ENCODE measurements at regions not wholly inside any gene's neighbourhood (a gene's known extent, or its start where the extent isn't known, plus 50 kb on each side); places are given as distances from the start of the nearest gene placed in this dataset.
"Not testable (repeated sequence)": the region's sequence is repeated elsewhere in the genome, so short reads cannot be mapped to it uniquely, and the experiment has no call there.

- Mint-ChIP-seq H3K27me3 (ENCODE audit: low read depth in 3 of 3) (peaks cover 0 to 4% (median 0%) of the 10 kb centered on the region in 3 donors), H3K4me1 (no peaks in the 10 kb centered on the region), H3K27ac (no peak overlapping the region), H3K4me3 (no peak overlapping the region), H3K36me3 (no peaks in the 10 kb centered on the region), H3K9me3 (no peaks in the 10 kb centered on the region)
- DNase-seq, result no peak
These were observed 500.8 kb downstream of the IRS2 start for GRCh38 chr13:109285586-109285985.

- no peak for DNase-seq
- no peak overlapping the region for H3K4me3 Mint-ChIP-seq
- H3K9me3 Mint-ChIP-seq, result no peaks in the 10 kb centered on the region
- H3K36me3 Mint-ChIP-seq, result no peaks in the 10 kb centered on the region
- no peaks in the 10 kb centered on the region for H3K4me1 Mint-ChIP-seq
- peaks cover 0 to 4% (median 0%) of the 10 kb centered on the region in 3 donors for H3K27me3 Mint-ChIP-seq (ENCODE audit: low read depth in 3 of 3)
- no peak overlapping the region for H3K27ac Mint-ChIP-seq
These were observed 504.3 kb downstream of the IRS2 start for GRCh38 chr13:109281903-109282635.

- no peaks in the 10 kb centered on the region for H3K36me3 Mint-ChIP-seq
- H3K27me3 Mint-ChIP-seq (ENCODE audit: low read depth in 3 of 3), result peaks cover 0 to 4% (median under 1%) of the 10 kb centered on the region in 3 donors
- no peak overlapping the region for H3K4me3 Mint-ChIP-seq
- no peak for DNase-seq
- no peaks in the 10 kb centered on the region for H3K4me1 Mint-ChIP-seq
- H3K9me3 Mint-ChIP-seq, result no peaks in the 10 kb centered on the region
- no peak overlapping the region for H3K27ac Mint-ChIP-seq
These were observed 505.1 kb downstream of the IRS2 start for GRCh38 chr13:109281017-109281902.

DNA sequence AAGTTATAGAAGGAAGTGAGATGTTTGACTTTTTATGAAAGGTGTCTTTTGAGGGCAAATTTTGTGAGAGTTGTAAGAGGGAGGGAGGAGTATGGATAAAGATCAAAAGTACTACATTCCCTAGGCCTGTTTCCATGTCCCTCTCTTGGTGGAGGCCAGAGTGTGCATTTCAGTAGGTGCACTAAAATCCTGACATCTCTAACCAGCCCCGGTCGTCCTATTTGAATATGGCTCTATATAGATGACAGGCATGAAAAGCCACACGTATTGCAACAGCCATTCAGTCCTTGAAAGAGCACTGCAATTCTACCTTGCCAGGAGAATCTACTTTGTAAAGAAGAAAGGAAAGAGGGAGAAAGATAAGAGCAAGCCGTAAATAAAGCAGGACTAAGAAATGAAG, 510.1 kb downstream of the IRS2 start:
- H3K4me1 Mint-ChIP-seq, result no peaks in the 10 kb centered on the region
- no peak overlapping the region for H3K4me3 Mint-ChIP-seq
- no peaks in the 10 kb centered on the region for H3K36me3 Mint-ChIP-seq
- peaks cover 0 to 6% (median 2%) of the 10 kb centered on the region in 3 donors for H3K27me3 Mint-ChIP-seq (ENCODE audit: low read depth in 3 of 3)
- no peaks in the 10 kb centered on the region for H3K9me3 Mint-ChIP-seq
- no peak overlapping the region for H3K27ac Mint-ChIP-seq
- DNase-seq, result no peak

DNA sequence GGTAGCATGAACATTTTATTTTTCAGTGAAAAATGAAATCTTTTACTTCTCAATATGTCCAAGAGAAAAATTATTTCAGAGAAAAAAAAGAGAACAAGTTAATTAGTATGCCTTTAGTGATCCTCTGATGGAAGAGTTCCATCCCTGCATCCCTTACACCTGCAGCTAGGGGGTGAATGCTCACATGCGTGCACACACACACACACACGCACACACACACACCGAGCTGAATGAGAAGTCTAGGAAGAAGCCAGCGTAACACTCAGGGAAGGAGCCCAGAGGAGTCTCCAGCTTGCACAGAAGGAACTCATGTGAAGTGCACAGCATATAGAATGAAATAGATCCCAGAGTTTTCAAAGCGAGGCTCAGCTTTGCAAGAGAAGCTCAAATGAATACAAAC, 510.5 kb downstream of the IRS2 start:
- Mint-ChIP-seq H3K9me3 (no peaks in the 10 kb centered on the region), H3K4me3 (no peak overlapping the region), H3K27me3 (ENCODE audit: low read depth in 3 of 3) (peaks cover 0 to 6% (median 2%) of the 10 kb centered on the region in 3 donors), H3K36me3 (no peaks in the 10 kb centered on the region), H3K4me1 (no peaks in the 10 kb centered on the region), H3K27ac (no peak overlapping the region)
- DNase-seq, result no peak

DNA sequence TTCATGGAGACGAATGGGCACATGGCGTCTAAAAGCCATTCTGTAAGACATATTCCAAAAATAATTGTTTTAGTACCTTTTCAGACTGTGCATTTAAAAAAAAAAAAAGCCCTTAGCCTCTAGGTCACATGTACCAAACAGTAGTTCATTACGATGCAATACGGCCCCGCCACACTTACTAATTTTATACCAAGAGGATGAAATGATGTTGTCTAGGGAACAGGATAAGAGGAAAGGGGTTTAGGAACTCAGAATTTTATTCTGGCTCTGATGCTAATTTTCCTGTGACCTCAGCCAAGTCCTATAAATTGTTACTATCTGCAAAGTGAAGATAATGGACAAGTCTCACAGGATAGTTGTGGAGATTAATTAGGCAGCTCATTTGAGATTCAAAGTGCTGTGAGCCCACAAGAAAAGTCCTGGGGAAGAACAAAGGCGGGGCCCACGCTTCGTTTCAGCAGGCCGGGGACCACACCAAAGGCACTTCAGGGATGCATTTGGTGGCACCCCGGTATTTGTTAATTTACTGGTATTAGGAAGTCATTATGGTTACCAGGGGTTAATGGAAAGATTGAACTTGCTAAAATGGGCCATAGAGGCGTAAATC, 511.1 kb downstream of the IRS2 start:
- no peaks in the 10 kb centered on the region for H3K36me3 Mint-ChIP-seq
- DNase-seq, result no peak
- no peak overlapping the region for H3K4me3 Mint-ChIP-seq
- H3K9me3 Mint-ChIP-seq, result no peaks in the 10 kb centered on the region
- H3K27ac Mint-ChIP-seq, result no peak overlapping the region
- peaks cover 0 to 6% (median 2%) of the 10 kb centered on the region in 3 donors for H3K27me3 Mint-ChIP-seq (ENCODE audit: low read depth in 3 of 3)
- no peaks in the 10 kb centered on the region for H3K4me1 Mint-ChIP-seq

DNA sequence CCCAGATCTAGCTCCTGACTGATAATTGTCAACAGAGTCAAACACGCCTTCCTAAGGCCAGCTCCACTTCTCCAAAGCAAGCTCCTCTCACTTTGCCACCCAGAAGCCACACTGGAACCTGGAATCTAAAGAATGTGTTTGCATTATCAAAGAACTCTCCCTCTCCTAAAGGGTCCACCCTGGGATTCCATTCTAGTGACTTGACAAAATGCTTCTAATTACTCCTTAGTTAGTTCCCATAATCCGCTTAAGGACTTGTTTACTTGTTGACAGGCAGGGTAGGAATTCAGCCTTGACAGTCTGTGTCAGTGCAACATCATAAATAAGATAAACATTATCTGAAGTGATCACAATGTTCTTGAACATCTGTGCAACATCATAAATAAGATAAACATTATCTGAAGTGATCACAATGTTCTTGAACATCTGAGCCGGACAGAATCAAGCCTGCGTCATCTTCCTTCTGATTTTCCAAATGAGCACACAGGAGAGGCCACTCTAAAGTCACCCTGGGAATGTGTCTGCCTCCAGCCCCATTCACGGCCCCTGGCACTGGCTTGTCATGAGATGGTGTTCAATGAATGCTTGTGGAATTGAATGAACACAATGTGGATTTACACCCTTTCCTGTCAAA, 512.1 kb downstream of the IRS2 start:
- Mint-ChIP-seq H3K36me3 (no peaks in the 10 kb centered on the region), H3K4me3 (no peak overlapping the region), H3K27me3 (ENCODE audit: low read depth in 3 of 3) (peaks cover 0 to 6% (median 2%) of the 10 kb centered on the region in 3 donors), H3K27ac (no peak overlapping the region), H3K9me3 (peaks cover 0 to 3% (median 0%) of the 10 kb centered on the region in 6 donors), H3K4me1 (no peaks in the 10 kb centered on the region)
- no peak for DNase-seq

DNA sequence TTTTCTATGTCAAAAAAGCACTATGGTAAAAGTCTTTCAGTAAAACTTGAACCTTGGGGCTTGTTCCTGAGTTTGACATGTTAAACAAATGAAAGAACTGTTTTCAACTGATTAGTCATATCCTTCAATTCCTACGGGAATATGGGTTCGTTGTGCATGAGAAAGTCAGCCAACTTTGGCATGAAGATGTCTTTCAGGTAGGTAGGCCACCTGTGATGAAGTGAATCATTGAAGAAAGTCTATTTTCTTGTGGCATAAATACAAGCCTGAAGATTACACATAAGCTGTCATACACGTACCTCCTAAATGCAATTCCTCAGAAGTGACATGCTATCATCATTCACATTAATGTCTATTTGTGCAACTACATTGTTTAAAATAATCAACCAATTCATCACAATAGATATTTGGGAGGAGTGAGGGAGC, 513.0 kb downstream of the IRS2 start:
- Mint-ChIP-seq H3K36me3 (no peaks in the 10 kb centered on the region), H3K4me1 (no peaks in the 10 kb centered on the region), H3K27ac (no peak overlapping the region), H3K4me3 (no peak overlapping the region), H3K9me3 (peaks cover 0 to 5% (median 0%) of the 10 kb centered on the region in 6 donors), H3K27me3 (ENCODE audit: low read depth in 3 of 3) (peaks cover 0 to 6% (median 3%) of the 10 kb centered on the region in 3 donors)
- no peak for DNase-seq

DNA sequence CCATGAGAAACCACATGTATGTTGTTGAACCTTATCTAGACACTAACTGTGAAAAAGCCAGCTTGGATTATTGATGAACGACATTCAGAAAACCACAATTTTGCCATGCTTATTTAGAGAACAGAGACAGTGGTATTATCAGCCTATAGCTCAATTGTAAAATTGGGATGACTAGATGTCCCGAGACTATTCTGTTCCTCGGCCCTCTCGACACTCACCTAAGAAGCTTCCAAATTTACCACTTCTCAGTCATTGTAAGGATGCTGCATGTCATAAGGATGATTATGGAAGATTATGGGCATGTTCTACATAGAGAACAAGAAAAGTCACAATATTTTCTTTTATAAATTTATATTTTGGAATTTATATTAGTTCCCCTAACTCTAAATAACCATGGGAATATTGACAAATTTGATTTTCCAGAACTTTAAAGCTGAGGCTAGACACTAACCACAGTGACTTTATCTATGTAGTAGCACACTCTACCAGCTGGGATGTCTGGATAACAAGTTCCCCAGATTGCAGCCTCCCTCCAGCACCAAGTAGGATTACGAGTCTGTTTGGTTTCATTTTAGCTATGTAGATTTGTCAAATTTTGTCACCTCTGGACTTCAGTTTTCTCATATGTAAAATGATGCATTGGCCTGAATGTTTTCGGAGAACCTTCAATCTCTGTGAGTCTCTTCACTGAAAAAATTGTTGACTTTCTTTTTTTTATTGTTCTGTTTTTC, 513.6 kb downstream of the IRS2 start:
- peaks cover 0 to 5% (median 0%) of the 10 kb centered on the region in 6 donors for H3K9me3 Mint-ChIP-seq
- no peaks in the 10 kb centered on the region for H3K4me1 Mint-ChIP-seq
- H3K4me3 Mint-ChIP-seq, result no peak overlapping the region
- H3K27me3 Mint-ChIP-seq (ENCODE audit: low read depth in 3 of 3), result peaks cover 0 to 8% (median 3%) of the 10 kb centered on the region in 3 donors
- H3K36me3 Mint-ChIP-seq, result no peaks in the 10 kb centered on the region
- H3K27ac Mint-ChIP-seq, result no peak overlapping the region
- no peak for DNase-seq

- no peak overlapping the region for H3K4me3 Mint-ChIP-seq
- H3K9me3 Mint-ChIP-seq, result peaks cover 0 to 5% (median 0%) of the 10 kb centered on the region in 6 donors
- H3K4me1 Mint-ChIP-seq, result no peaks in the 10 kb centered on the region
- peaks cover 0 to 11% (median 1%) of the 10 kb centered on the region in 3 donors for H3K27me3 Mint-ChIP-seq (ENCODE audit: low read depth in 3 of 3)
- no peak for DNase-seq
- no peaks in the 10 kb centered on the region for H3K36me3 Mint-ChIP-seq
- H3K27ac Mint-ChIP-seq, result no peak overlapping the region
These were observed 514.5 kb downstream of the IRS2 start for GRCh38 chr13:109271555-109272541.

- Mint-ChIP-seq H3K27me3 (ENCODE audit: low read depth in 3 of 3) (peaks cover under 1 to 9% (median 3%) of the 10 kb centered on the region in 3 donors), H3K9me3 (peaks cover 0 to 5% (median 0%) of the 10 kb centered on the region in 6 donors), H3K4me1 (no peaks in the 10 kb centered on the region), H3K36me3 (no peaks in the 10 kb centered on the region), H3K4me3 (no peak overlapping the region), H3K27ac (no peak overlapping the region)
- no peak for DNase-seq
These were observed 515.3 kb downstream of the IRS2 start for GRCh38 chr13:109271061-109271460.

- H3K4me3 Mint-ChIP-seq, H3K4me1 Mint-ChIP-seq: not testable (repeated sequence)
These were observed 517.0 kb downstream of the IRS2 start for GRCh38 chr13:109269381-109269780.

More at GRCh38 chr13:109269381-109269780, 517.0 kb downstream of the IRS2 start:
- DNase-seq; H3K27me3 Mint-ChIP-seq (ENCODE audit: low read depth in 3 of 3); H3K27ac Mint-ChIP-seq; H3K9me3 Mint-ChIP-seq; H3K36me3 Mint-ChIP-seq: not testable (repeated sequence)

All from immature natural killer cell (primary cell).